ENCODE measurements at regions not wholly inside any gene's neighbourhood (a gene's known extent, or its start where the extent isn't known, plus 50 kb on each side); places are given as distances from the start of the nearest gene placed in this dataset.

DNA sequence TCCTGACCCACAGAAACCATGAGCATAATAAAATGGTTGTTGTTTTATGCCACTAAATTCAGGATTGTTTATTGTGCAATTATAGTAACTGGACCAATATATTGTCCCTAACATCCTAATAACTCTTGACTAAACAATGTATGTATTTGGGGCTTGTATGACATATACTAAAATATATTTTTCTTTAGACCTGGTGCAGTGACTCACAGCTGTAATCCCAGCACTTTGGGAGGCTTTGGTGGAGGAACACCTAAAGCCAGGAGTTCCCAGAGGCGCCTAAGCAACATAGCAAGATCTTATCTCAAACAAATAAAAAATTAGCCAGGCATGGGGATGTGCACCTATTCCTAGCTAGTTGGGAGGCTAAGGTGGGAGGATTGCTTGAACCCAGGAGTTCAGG lies 180.4 kb downstream of the SUCNR1 start:
- DNase-seq = no peak

DNA sequence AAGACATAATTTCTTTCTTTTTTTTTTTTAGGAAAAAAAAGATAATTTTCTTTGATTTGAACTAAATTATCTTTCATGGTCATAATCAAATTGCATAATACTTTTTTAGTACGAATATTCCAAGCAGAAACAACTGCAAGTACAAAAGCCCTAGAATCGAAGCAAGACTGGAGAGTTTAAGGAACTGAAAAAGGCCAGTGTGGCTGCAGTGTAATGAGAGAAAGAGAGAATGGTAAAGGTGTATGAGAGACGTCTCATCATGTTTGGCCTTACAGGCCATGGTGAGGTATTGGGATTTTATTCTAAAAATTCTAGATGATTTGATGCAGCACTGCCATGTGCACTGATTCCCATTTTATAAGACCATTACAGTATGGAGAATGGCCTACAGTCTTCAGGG lies 180.9 kb downstream of the SUCNR1 start:
- DNase-seq = no peak

DNA sequence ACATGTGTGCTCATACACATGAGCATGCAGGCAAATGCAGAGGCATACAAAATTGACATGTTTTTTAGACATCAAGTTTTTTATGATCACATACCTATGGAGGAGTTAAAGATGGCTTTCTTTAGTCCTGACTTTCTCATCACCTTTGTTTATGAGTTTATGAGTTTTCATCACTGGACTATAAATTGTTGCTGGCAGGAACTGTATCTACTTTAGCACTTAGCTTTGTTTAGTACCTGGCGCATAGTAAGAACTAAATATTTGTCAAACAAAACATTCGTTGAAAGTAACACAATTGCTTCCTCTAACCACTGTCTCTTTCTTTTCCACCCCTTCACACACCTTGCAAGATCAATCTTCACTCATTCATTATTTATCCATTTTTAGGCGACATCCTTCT lies 182.6 kb downstream of the SUCNR1 start:
- DNase-seq = no peak

- DNase-seq = no peak
Observed at GRCh38 chr3:152056481-152056880, 183.0 kb downstream of the SUCNR1 start.

GRCh38 chr3:152056987-152057386 lies 183.5 kb downstream of the SUCNR1 start:
- DNase-seq = no peak

DNA sequence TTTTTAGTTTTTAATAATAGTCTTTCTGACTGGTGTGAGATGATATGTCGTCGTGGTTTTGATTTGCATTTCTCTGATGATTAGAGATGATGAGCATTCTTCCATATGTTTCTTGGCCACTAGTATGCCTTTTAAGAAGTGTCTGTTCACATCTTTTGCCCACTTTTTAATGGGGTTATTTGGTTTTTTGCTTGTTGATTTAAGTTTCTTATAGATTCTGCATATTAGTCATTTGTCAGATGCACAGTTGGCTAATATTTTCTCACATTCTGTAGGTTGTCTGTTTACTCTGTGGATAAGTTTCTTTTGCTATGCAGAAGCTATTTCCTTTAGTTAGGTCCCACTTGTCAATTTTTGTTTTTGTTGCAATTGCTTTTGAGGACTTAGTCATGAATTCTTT lies 185.4 kb downstream of the SUCNR1 start:
- DNase-seq = no peak

- DNase-seq = no peak
Observed at GRCh38 chr3:152060701-152061100, 187.3 kb downstream of the SUCNR1 start.

- no peak for DNase-seq
Observed at GRCh38 chr3:152061296-152061695, 187.9 kb downstream of the SUCNR1 start.

DNA sequence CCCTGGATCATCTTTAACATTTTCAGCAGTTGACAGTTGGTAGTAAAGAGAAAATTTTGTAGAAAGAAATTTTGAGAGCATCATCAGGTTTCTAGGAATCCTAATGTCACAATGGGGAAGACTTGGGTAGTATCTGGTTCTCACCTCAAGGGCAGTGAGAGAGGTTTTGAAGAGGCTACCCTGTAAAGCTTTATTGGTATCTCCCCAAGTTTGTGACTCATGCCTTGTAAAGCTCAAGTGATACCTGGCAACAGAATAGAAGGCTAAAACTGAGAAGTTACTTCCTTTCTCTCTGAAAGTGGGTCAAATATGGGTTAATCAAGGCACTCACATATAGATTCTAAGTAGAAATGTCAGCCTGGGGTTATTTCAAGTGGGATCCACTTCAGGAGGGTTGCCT lies 196.4 kb downstream of the SUCNR1 start:
- DNase-seq = no peak

DNA sequence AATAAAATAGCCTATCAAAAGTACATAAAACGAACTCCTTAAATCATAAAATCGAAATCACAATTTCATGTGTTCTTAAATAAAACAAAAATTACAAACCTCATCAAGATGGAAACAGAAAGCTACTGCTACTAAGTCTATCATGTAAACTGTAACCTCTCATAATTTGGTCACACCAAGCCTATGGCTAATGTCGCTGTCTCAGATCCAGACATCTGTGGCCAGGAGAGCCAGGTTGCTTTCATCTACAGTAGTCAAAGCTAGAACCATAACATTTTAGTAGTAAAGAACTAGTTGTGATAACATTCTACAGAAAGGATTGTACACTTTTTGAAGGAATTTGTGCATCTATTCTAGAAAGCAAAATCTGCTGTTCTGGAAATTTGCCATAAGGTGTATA lies 197.4 kb upstream of the MBNL1 start:
- DNase-seq = no peak

DNA sequence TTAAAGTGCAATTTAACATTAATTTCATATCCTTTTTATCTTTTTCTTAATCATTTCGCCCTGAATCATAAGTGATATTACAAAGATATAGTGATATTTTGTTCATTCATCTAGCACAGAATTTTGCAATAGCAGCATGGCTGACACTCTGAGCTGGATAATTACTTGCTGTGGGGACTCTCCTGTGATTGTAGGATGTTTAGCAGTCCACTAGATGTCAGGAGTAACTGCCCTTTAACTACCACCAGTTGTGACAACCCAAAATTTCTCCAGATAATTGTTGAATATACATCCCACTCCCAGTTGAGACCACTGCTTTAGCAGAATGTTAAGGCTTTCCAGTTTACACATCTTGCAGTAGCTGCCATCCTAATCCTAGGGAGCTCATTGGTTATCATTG lies 196.8 kb upstream of the MBNL1 start:
- DNase-seq = no peak

DNA sequence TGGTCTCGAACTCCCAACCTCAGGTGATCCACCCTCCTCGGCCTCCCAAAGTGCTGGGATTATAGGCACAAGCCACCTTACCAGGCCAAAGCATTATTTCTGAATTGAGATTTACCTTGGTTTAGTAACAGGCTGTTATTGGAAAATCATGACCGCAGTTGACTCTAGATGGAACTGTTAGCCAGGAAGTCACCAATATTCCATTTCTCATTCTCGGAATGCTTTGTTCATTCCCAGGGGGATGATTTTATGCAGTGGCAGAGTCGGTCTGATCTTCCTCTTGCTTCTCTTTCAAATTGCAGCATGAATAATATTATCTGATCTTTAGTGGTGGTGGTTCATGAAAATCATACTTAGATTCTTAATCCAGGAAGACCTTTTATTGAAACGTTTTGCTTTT lies 195.5 kb upstream of the MBNL1 start:
- DNase-seq = no peak

DNA sequence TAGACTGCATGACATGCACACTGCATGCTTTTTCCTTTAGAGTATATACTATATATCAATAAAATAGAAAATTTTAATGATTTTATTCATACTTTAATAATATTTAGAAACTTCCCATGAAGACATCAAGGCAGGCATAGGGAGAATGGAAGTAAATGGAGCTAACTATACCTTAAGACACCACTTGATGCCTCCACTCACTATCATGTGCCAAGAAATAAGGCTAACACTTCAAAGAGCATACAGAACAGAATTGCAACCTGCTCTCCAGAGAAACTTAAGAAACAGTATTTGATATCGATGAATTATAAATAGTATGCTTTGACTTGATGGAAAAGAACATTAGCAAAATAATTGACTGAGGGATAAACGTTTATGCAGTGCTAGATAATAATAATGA lies 192.6 kb upstream of the MBNL1 start:
- DNase-seq = no peak

- no peak for DNase-seq
Observed at GRCh38 chr3:152079980-152080379, 188.7 kb upstream of the MBNL1 start.

DNA sequence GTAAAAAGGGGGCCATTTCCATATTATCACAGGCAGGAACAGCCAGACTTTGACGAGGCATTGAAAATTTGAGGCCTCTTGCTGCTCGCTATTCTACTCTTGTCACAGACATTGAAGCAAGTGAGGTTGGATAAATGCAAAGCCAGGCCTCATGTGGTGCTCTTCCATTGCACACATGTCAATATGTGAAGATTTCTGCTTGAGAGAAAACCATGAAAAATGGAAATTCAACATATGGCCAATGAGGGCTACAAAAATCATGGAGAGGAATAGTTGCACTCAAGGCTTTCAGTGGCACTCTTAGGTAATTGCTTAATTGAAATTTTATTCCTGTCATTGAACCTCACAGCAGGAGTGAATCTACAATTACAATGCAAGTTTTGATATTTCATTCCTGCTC lies 185.6 kb upstream of the MBNL1 start:
- no peak for DNase-seq

GRCh38 chr3:152084441-152085158 lies 184.1 kb upstream of the MBNL1 start:
- no peak for DNase-seq

DNA sequence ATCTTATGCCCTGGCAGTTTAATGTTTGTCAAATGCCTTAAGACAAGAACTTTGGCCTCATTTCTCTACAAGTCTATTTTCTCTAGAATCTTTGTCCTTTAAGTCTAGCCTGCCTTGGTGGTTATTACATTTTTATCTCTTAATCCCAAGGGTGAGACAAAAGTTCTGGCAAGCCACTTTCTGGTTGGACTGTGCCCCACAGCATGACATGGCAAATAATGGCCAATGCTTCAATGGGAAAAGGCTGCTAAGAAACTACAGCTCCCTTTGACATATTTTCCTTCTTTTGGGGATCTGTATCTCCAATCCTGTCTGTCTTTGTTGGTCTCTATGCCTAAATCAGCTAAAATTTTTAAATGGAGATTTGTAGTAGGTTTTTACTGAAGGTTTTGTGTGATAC lies 181.6 kb upstream of the MBNL1 start:
- no peak for DNase-seq

- no peak for DNase-seq
Observed at GRCh38 chr3:152089528-152089927, 179.2 kb upstream of the MBNL1 start.

- no peak for DNase-seq
Observed at GRCh38 chr3:152091725-152092124, 177.0 kb upstream of the MBNL1 start.

DNA sequence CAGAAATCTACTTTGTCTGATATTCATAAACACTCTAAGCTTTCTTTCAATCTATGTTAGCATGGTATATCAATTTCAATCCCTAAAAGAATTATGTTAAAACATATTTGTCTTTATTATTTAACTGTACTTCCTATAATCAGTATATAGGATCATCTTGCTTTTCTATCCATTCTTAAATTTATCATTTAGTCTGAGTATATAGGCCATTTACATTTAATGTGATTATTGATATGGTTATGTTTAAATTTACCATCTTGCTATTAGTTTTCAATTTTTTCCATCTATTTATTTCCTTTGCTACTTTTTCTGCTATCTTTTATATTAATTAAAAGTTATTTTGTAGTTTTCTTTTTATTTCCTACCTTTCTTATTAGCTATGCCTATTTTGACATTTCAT lies 174.8 kb upstream of the MBNL1 start:
- DNase-seq = no peak

DNA sequence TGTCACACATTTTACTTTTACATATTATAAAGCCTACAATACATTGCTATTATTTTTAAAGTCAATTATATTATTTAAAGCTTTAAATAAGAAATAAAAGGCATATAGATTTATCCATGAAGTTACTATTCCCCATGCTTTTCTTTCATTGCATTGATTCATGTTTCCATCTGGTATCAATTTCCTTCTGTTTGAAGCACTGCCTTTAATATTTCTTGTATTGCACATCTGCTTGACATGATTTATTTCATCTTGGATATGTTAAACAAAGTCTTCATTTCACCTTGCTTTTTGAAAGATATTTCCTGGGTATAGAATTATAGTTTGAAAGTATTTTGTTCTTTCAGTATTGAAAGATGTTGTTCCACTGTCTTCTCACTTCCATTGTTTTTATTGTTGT lies 174.3 kb upstream of the MBNL1 start:
- no peak for DNase-seq

GRCh38 chr3:152095472-152095871 lies 173.3 kb upstream of the MBNL1 start:
- DNase-seq = no peak

GRCh38 chr3:152096280-152096906 lies 172.3 kb upstream of the MBNL1 start:
- DNase-seq = no peak

- no peak for DNase-seq
Observed at GRCh38 chr3:152097120-152097519, 171.6 kb upstream of the MBNL1 start.
